Vagina (tissue), 2 donors: ENCODE measurements at regions not wholly inside any gene's neighbourhood (a gene's known extent, or its start where the extent isn't known, plus 50 kb on each side); places are given as distances from the start of the nearest gene placed in this dataset.

ENCODE experiments used
- DNase-seq, 2 donors: peaks; one replicate each; pipeline ENCODE4 v3.0.0-alpha.2; 2017; ENCODE audit errors: extremely low spot score in 2 of 2
- H3K27ac ChIP-seq: fragments of 200-600 bp; sonication (generic); one replicate; pipeline ENCODE4 v1.5.1; 2019
- H3K27me3 ChIP-seq: fragments of 200-600 bp; sonication (generic); one replicate; pipeline ENCODE4 v1.5.1; 2019
- H3K36me3 ChIP-seq, 2 donors: fragments of 200-600 bp; sonication (generic); one replicate each; pipeline ENCODE4 v1.5.1; 2017 to 2019
- H3K4me1 ChIP-seq: fragments of 200-600 bp; sonication (generic); one replicate; pipeline ENCODE4 v1.5.1; 2019
- H3K4me3 ChIP-seq, 2 donors: fragments of 200-600 bp; sonication (generic); 1 replicate in 1 of 2; 2 replicates in 1 of 2; pipeline ENCODE4 v1.5.1; 2016 to 2019
- H3K9me3 ChIP-seq: fragments of 200-600 bp; sonication (generic); one replicate; pipeline ENCODE4 v1.5.1; 2019
- POLR2A ChIP-seq, 2 donors: fragments of 450-650 bp; IDR thresholded peaks; one replicate each; pipeline ENCODE4 v1.6.1; 2017; ENCODE audit warnings: antibody characterized with exemption in 2 of 2, mild to moderate bottlenecking in 2 of 2, moderate library complexity in 2 of 2
- POLR2AphosphoS5 ChIP-seq, 2 donors: sonication (generic); formaldehyde crosslinking; IDR thresholded peaks; one replicate each; pipeline ENCODE4 v1.9.0; 2017; ENCODE audit warnings: antibody characterized with exemption in 2 of 2, mild to moderate bottlenecking in 2 of 2, low read depth in 1 of 2; ENCODE audit not compliant: insufficient read depth in 1 of 2
- intact Hi-C: fragments of 100-400 bp; cut with DNase I; formaldehyde crosslinking; loops from one replicate; pipeline ENCODE4 v1.15.1; 2023
- TF ChIP-seq, protein P1 (sequence below), 3 experiments: fragments of 450-650 bp in 2 of 3; fragments of 200-600 bp in 1 of 3; sonication (generic) in 1 of 3; IDR thresholded peaks; one replicate each; pipeline ENCODE4 v1.5.1; 2017 to 2019; ENCODE audit warnings: antibody characterized with exemption in 3 of 3, mild to moderate bottlenecking in 2 of 3, moderate library complexity in 2 of 3

GRCh38 chr15:66832664-66833063 is 130.6 kb downstream of the SMAD6 start:
- Histone ChIP-seq H3K27me3 (no peaks in the 10 kb centered on the region), H3K4me1 (no peaks in the 10 kb centered on the region), H3K36me3 (no peaks in the 10 kb centered on the region), H3K27ac (peak overlapping the region; percentile 11), H3K4me3 (no peak overlapping the region), H3K9me3 (no peaks in the 10 kb centered on the region)
- no peak for DNase-seq
- TF ChIP-seq POLR2A (IDR thresholded peaks at IDR 0.05) = no peak
- TF ChIP-seq, protein P1, sequence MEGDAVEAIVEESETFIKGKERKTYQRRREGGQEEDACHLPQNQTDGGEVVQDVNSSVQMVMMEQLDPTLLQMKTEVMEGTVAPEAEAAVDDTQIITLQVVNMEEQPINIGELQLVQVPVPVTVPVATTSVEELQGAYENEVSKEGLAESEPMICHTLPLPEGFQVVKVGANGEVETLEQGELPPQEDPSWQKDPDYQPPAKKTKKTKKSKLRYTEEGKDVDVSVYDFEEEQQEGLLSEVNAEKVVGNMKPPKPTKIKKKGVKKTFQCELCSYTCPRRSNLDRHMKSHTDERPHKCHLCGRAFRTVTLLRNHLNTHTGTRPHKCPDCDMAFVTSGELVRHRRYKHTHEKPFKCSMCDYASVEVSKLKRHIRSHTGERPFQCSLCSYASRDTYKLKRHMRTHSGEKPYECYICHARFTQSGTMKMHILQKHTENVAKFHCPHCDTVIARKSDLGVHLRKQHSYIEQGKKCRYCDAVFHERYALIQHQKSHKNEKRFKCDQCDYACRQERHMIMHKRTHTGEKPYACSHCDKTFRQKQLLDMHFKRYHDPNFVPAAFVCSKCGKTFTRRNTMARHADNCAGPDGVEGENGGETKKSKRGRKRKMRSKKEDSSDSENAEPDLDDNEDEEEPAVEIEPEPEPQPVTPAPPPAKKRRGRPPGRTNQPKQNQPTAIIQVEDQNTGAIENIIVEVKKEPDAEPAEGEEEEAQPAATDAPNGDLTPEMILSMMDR (IDR thresholded peaks at IDR 0.05) = no peak
- TF ChIP-seq POLR2AphosphoS5 (IDR thresholded peaks at IDR 0.05; ENCODE audit: insufficient read depth in 1 of 2, low read depth in 1 of 2) = no peak
- intact Hi-C loops = no loop called here

- no peaks in the 10 kb centered on the region for H3K4me1 ChIP-seq
- no peak for DNase-seq
- no peaks in the 10 kb centered on the region for H3K9me3 ChIP-seq
- H3K27me3 ChIP-seq = no peaks in the 10 kb centered on the region
- H3K4me3 ChIP-seq = no peak overlapping the region
- TF ChIP-seq, protein P1 (IDR thresholded peaks at IDR 0.05) = no peak
- no peaks in the 10 kb centered on the region for H3K36me3 ChIP-seq
- H3K27ac ChIP-seq = peak overlapping the region; percentile 11
- intact Hi-C loops = no loop called here
Measured at GRCh38 chr15:66833371-66833770, 131.3 kb downstream of the SMAD6 start.

DNA sequence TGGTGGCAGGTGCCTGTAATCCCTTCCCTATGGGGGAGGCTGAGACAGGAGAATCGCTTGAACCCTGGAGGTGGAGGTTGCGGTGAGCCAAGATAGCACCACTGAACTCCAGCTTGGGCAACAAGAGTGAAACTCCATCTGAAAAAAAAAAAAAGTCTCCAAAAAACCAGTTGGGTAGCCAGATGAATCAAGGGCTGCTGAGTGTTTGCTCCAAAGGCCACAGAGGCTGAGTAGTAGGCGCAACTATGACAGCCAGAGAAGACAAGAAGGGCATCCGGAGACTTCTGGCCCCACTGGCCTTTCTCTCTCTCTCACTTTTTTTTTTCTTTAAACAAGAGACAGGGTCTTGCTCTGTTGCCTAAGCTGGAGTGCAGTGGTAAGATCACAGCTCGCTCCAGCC is 131.8 kb downstream of the SMAD6 start:
- H3K36me3 ChIP-seq = no peaks in the 10 kb centered on the region
- no peaks in the 10 kb centered on the region for H3K27me3 ChIP-seq
- no peak overlapping the region for H3K4me3 ChIP-seq
- no peaks in the 10 kb centered on the region for H3K4me1 ChIP-seq
- intact Hi-C loops = no loop called here
- H3K27ac ChIP-seq = no peak overlapping the region
- no peak for DNase-seq
- no peak for TF ChIP-seq POLR2A (IDR thresholded peaks at IDR 0.05)
- no peak for TF ChIP-seq POLR2AphosphoS5 (IDR thresholded peaks at IDR 0.05; ENCODE audit: insufficient read depth in 1 of 2, low read depth in 1 of 2)
- TF ChIP-seq, protein P1 (IDR thresholded peaks at IDR 0.05) = no peak
- H3K9me3 ChIP-seq = no peaks in the 10 kb centered on the region

DNA sequence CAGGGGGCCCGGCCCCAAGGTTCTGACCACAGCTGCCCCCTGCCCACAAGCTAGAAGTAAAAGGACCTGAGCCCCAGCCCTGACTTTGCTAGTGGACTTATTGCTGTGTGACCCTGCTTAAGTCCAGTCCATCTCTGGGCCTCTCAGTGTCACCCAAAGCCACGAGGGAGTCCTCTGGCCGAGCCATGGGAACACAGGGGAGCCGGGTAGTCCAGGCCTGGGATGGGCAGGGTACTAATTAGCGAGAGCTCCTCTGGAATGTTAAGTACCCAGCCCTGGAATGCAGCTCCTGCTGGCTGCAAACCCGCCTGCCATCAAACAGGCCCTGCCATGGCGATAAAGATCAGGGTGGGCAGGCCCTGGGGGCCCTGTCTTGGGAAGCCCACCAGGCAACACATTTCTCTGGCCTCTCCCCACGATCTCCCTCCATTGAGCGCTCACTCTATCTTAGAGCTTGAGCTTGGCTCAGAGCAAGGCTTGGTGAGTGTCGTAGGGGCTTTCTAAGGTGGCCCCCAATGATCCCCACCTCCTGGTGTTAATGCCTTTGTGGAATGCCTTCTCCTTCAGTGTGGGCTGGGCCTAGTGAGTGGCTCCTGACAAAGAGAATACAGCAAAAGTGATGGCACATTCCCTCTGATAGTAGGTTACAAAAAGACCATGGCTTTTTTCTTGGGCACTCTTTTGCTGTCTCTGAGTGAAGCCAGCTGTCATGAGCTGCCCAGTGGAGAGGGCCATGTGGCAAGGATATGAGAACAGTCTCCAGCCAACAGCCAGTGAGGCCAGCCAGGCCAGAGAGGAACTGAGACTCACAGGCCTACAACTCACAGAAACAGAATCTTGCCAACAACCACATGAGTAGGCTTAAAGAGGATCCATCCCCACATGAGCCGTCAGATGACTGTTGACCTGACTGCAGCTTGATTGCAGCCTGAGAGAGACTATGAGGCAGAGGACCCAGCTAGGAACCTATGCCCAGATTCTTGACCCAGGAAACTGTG is 133.1 kb downstream of the SMAD6 start:
- DNase-seq = no peak
- intact Hi-C loops = no loop called here
- TF ChIP-seq POLR2A (IDR thresholded peaks at IDR 0.05) (no peak), POLR2AphosphoS5 (IDR thresholded peaks at IDR 0.05; ENCODE audit: insufficient read depth in 1 of 2, low read depth in 1 of 2) (no peak)
- TF ChIP-seq, protein P1 (IDR thresholded peaks at IDR 0.05) = no peak
- Histone ChIP-seq H3K27ac (no peak overlapping the region), H3K4me3 (no peak overlapping the region), H3K36me3 (no peaks in the 10 kb centered on the region), H3K9me3 (no peaks in the 10 kb centered on the region), H3K4me1 (peaks cover 6% of the 10 kb centered on the region), H3K27me3 (no peaks in the 10 kb centered on the region)
